Mesendoderm (in vitro differentiated cells): ENCODE measurements at regions not wholly inside any gene's neighbourhood (a gene's known extent, or its start where the extent isn't known, plus 50 kb on each side); places are given as distances from the start of the nearest gene placed in this dataset.
A peak's percentile ranks its signal among the peaks of the same experiment; 100 is the strongest.

ENCODE experiments used
- DNase-seq: peaks from one replicate; pipeline ENCODE4 v3.0.0; 2013
- H2AK5ac ChIP-seq: 2 replicates; pipeline ENCODE4 v1.6.1; 2013; ENCODE audit warnings: low read length, inconsistent platforms
- H2BK120ac ChIP-seq: 2 replicates; pipeline ENCODE4 v1.6.1; 2013; ENCODE audit warnings: low read depth, mild to moderate bottlenecking, low read length, moderate library complexity, mixed read lengths
- H2BK15ac ChIP-seq: replicated peaks from 2 replicates; pipeline ENCODE4 v1.6.1; 2013; ENCODE audit warnings: low read depth, mild to moderate bottlenecking, moderate library complexity
- H2BK5ac ChIP-seq: 2 replicates; pipeline ENCODE4 v1.6.1; 2013; ENCODE audit warnings: low read length, inconsistent platforms
- H3K18ac ChIP-seq: 2 replicates; pipeline ENCODE4 v1.6.1; 2013; ENCODE audit warnings: mild to moderate bottlenecking, low read length, mixed read lengths
- H3K23ac ChIP-seq: one replicate; pipeline ENCODE4 v1.6.1; 2013; ENCODE audit warnings: low read length
- H3K27ac ChIP-seq: 2 replicates; pipeline ENCODE4 v1.5.1; 2013; ENCODE audit warnings: low read depth, mild to moderate bottlenecking, inconsistent platforms, low read length, moderate library complexity
- H3K27me3 ChIP-seq: 2 replicates; pipeline ENCODE4 v1.6.1; 2013; ENCODE audit warnings: low read length, control low read depth, mild to moderate bottlenecking, inconsistent platforms; ENCODE audit not compliant: insufficient read depth, poor library complexity
- H3K36me3 ChIP-seq: 2 replicates; pipeline ENCODE4 v1.6.1; 2013; ENCODE audit warnings: low read length, inconsistent platforms; ENCODE audit not compliant: control insufficient read depth, insufficient read depth
- H3K4ac ChIP-seq: one replicate; pipeline ENCODE4 v1.6.1; 2013; ENCODE audit warnings: low read depth, mild to moderate bottlenecking, low read length, moderate library complexity
- H3K4me1 ChIP-seq: 2 replicates; pipeline ENCODE4 v1.6.1; 2013; ENCODE audit warnings: low read depth, low read length, inconsistent platforms; ENCODE audit not compliant: control insufficient read depth
- H3K4me2 ChIP-seq: 2 replicates; pipeline ENCODE4 v1.6.1; 2013; ENCODE audit warnings: low read length
- H3K4me3 ChIP-seq: 2 replicates; pipeline ENCODE4 v1.5.1; 2013; ENCODE audit warnings: mild to moderate bottlenecking, low read length
- H3K56ac ChIP-seq: one replicate; pipeline ENCODE4 v1.6.1; 2013; ENCODE audit warnings: low read length
- H3K79me1 ChIP-seq: 2 replicates; pipeline ENCODE4 v1.6.1; 2013; ENCODE audit warnings: low read length, inconsistent platforms
- H3K79me2 ChIP-seq: 2 replicates; pipeline ENCODE4 v1.6.1; 2013; ENCODE audit warnings: mild to moderate bottlenecking, low read length; ENCODE audit not compliant: control insufficient read depth, insufficient read depth
- H3K9ac ChIP-seq: 2 replicates; pipeline ENCODE4 v1.6.1; 2013; ENCODE audit warnings: low read length, inconsistent platforms
- H4K5ac ChIP-seq: one replicate; pipeline ENCODE4 v1.6.1; 2013; ENCODE audit warnings: low read length
- H4K8ac ChIP-seq: one replicate; pipeline ENCODE4 v1.6.1; 2013; ENCODE audit warnings: low read depth, mild to moderate bottlenecking, control low read depth, low read length, moderate library complexity
- WGBS: extraction: QIAGEN DNeasy Blood & Tissue Kit; methylation state at CpG from one replicate; pipeline ENCODE4 v1.1.7; 2013; ENCODE audit warnings: low lambda C conversion rate, missing lambda C conversion rate; ENCODE audit not compliant: insufficient coverage; ENCODE audit errors: extremely low coverage; 5-methylcytosine and 5-hydroxymethylcytosine counted together

GRCh38 chr9:79395228-79395627 is 176.5 kb upstream of the TLE4 start:
- H3K4me2 ChIP-seq, result no peak overlapping the region
- H3K27me3 ChIP-seq, result no peaks in the 10 kb centered on the region
- H3K27ac ChIP-seq, result no peak overlapping the region
- H4K8ac ChIP-seq, result no peak overlapping the region
- H2BK120ac ChIP-seq, result no peak overlapping the region
- no peak overlapping the region for H4K5ac ChIP-seq
- DNase-seq, result no peak
- no peak overlapping the region for H2BK15ac ChIP-seq
- H3K4ac ChIP-seq, result no peak overlapping the region
- no peaks in the 10 kb centered on the region for H3K79me2 ChIP-seq
- no peaks in the 10 kb centered on the region for H3K79me1 ChIP-seq
- H3K23ac ChIP-seq, result no peak overlapping the region
- no peak overlapping the region for H2AK5ac ChIP-seq
- H3K36me3 ChIP-seq, result no peaks in the 10 kb centered on the region
- peaks cover 2% of the 10 kb centered on the region for H3K4me1 ChIP-seq
- H3K9ac ChIP-seq, result no peak overlapping the region
- no peak overlapping the region for H2BK5ac ChIP-seq
- no CpG with 5 or more reads among the region's 4 CpGs for WGBS
- H3K18ac ChIP-seq, result no peak overlapping the region
- H3K4me3 ChIP-seq, result no peak overlapping the region
- H3K56ac ChIP-seq, result no peak overlapping the region

- Histone ChIP-seq H3K4me3 (no peak overlapping the region), H3K36me3 (no peaks in the 10 kb centered on the region), H3K79me1 (no peaks in the 10 kb centered on the region), H3K23ac (no peak overlapping the region), H3K27ac (no peak overlapping the region), H2AK5ac (no peak overlapping the region), H3K27me3 (no peaks in the 10 kb centered on the region), H2BK120ac (no peak overlapping the region), H3K4me1 (peaks cover 2% of the 10 kb centered on the region), H3K18ac (no peak overlapping the region), H3K9ac (no peak overlapping the region), H2BK15ac (no peak overlapping the region), H3K56ac (no peak overlapping the region), H2BK5ac (no peak overlapping the region), H4K5ac (no peak overlapping the region), H4K8ac (no peak overlapping the region), H3K4ac (no peak overlapping the region), H3K79me2 (no peaks in the 10 kb centered on the region), H3K4me2 (no peak overlapping the region)
- peak; percentile 48 for DNase-seq
- no CpG with 5 or more reads among the region's 7 CpGs for WGBS
Observed at GRCh38 chr9:79395755-79396154, 176.0 kb upstream of the TLE4 start.

- Histone ChIP-seq H2BK15ac (no peak overlapping the region), H3K9ac (no peak overlapping the region), H2AK5ac (no peak overlapping the region), H3K79me1 (no peaks in the 10 kb centered on the region), H3K56ac (no peak overlapping the region), H3K18ac (no peak overlapping the region), H3K36me3 (no peaks in the 10 kb centered on the region), H3K4ac (no peak overlapping the region), H4K8ac (no peak overlapping the region), H3K23ac (no peak overlapping the region), H4K5ac (no peak overlapping the region), H2BK120ac (no peak overlapping the region), H3K79me2 (no peaks in the 10 kb centered on the region), H2BK5ac (no peak overlapping the region), H3K4me1 (peaks cover 2% of the 10 kb centered on the region), H3K4me2 (no peak overlapping the region), H3K27ac (no peak overlapping the region), H3K4me3 (no peak overlapping the region), H3K27me3 (no peaks in the 10 kb centered on the region)
- no peak for DNase-seq
- no CpG with 5 or more reads among the region's 4 CpGs for WGBS
Observed at GRCh38 chr9:79396168-79396567, 175.6 kb upstream of the TLE4 start.

- H2AK5ac ChIP-seq, result no peak overlapping the region
- H3K79me1 ChIP-seq, result no peaks in the 10 kb centered on the region
- no peak overlapping the region for H3K4ac ChIP-seq
- H2BK15ac ChIP-seq, result no peak overlapping the region
- no peaks in the 10 kb centered on the region for H3K27me3 ChIP-seq
- no peaks in the 10 kb centered on the region for H3K79me2 ChIP-seq
- H3K18ac ChIP-seq, result no peak overlapping the region
- no peak overlapping the region for H3K4me2 ChIP-seq
- H2BK120ac ChIP-seq, result no peak overlapping the region
- no CpG with 5 or more reads among the region's 2 CpGs for WGBS
- H4K5ac ChIP-seq, result no peak overlapping the region
- H3K4me3 ChIP-seq, result no peak overlapping the region
- no peak overlapping the region for H3K23ac ChIP-seq
- no peak overlapping the region for H3K27ac ChIP-seq
- DNase-seq, result no peak
- H2BK5ac ChIP-seq, result no peak overlapping the region
- no peaks in the 10 kb centered on the region for H3K36me3 ChIP-seq
- H4K8ac ChIP-seq, result no peak overlapping the region
- no peak overlapping the region for H3K9ac ChIP-seq
- no peak overlapping the region for H3K56ac ChIP-seq
- no peaks in the 10 kb centered on the region for H3K4me1 ChIP-seq
Observed at GRCh38 chr9:79403495-79403894, 168.3 kb upstream of the TLE4 start.

GRCh38 chr9:79408200-79408599 is 163.6 kb upstream of the TLE4 start:
- Histone ChIP-seq H3K4ac (no peak overlapping the region), H3K56ac (no peak overlapping the region), H3K23ac (no peak overlapping the region), H3K4me1 (no peaks in the 10 kb centered on the region), H3K4me2 (no peak overlapping the region), H2BK5ac (no peak overlapping the region), H2BK120ac (no peak overlapping the region), H3K27me3 (no peaks in the 10 kb centered on the region), H3K79me1 (no peaks in the 10 kb centered on the region), H3K36me3 (no peaks in the 10 kb centered on the region), H3K4me3 (no peak overlapping the region), H4K8ac (no peak overlapping the region), H3K18ac (no peak overlapping the region), H3K9ac (no peak overlapping the region), H3K79me2 (no peaks in the 10 kb centered on the region), H2BK15ac (no peak overlapping the region), H2AK5ac (no peak overlapping the region), H4K5ac (no peak overlapping the region), H3K27ac (no peak overlapping the region)
- no CpG with 5 or more reads among the region's 1 CpG for WGBS
- peak; percentile 62 for DNase-seq

- no peak overlapping the region for H3K27ac ChIP-seq
- H2BK120ac ChIP-seq, result no peak overlapping the region
- no peak overlapping the region for H2BK15ac ChIP-seq
- no peak for DNase-seq
- H3K79me2 ChIP-seq, result no peaks in the 10 kb centered on the region
- no peak overlapping the region for H4K5ac ChIP-seq
- H2AK5ac ChIP-seq, result no peak overlapping the region
- H2BK5ac ChIP-seq, result no peak overlapping the region
- H3K4me2 ChIP-seq, result no peak overlapping the region
- no peak overlapping the region for H3K4ac ChIP-seq
- no peaks in the 10 kb centered on the region for H3K79me1 ChIP-seq
- H3K36me3 ChIP-seq, result no peaks in the 10 kb centered on the region
- WGBS, result no CpG with 5 or more reads among the region's 3 CpGs
- no peak overlapping the region for H4K8ac ChIP-seq
- no peaks in the 10 kb centered on the region for H3K27me3 ChIP-seq
- no peak overlapping the region for H3K18ac ChIP-seq
- no peak overlapping the region for H3K9ac ChIP-seq
- no peaks in the 10 kb centered on the region for H3K4me1 ChIP-seq
- no peak overlapping the region for H3K4me3 ChIP-seq
- H3K56ac ChIP-seq, result no peak overlapping the region
- H3K23ac ChIP-seq, result no peak overlapping the region
Observed at GRCh38 chr9:79408617-79409016, 163.1 kb upstream of the TLE4 start.
